ENCODE measurements at regions not wholly inside any gene's neighbourhood (a gene's known extent, or its start where the extent isn't known, plus 50 kb on each side); places are given as distances from the start of the nearest gene placed in this dataset.

GRCh38 chr7:135308583-135309327 lies 75.1 kb downstream of the STRA8 start:
- Mint-ChIP-seq H3K36me3 (no peaks in the 10 kb centered on the region), H3K9me3 (no peaks in the 10 kb centered on the region), H3K27ac (no peak overlapping the region), H3K27me3 (ENCODE audit: low read depth) (peaks cover 54% of the 10 kb centered on the region), H3K4me1 (no peaks in the 10 kb centered on the region), H3K4me3 (no peak overlapping the region)
- TF ChIP-seq CTCF (IDR thresholded peaks at IDR 0.05; ENCODE audit: unreplicated experiment) = no peak
- no peak for DNase-seq (ENCODE audit: low spot score in 2 of 2, unreplicated experiment in 2 of 2)
